Retinal pigment epithelial cell (primary cell): ENCODE measurements at regions not wholly inside any gene's neighbourhood (a gene's known extent, or its start where the extent isn't known, plus 50 kb on each side); places are given as distances from the start of the nearest gene placed in this dataset.

Experiments used
- DNase-seq: peaks from one replicate; pipeline ENCODE4 v3.0.0-alpha.2; 2010; ENCODE audit warnings: low read depth
- H3K4me3 ChIP-seq: 2 replicates; pipeline ENCODE4 v1.5.1; 2011; ENCODE audit warnings: mild to moderate bottlenecking, low read length, control low read depth, moderate library complexity
- TF ChIP-seq, protein P1 (sequence below): conservative IDR thresholded peaks from 2 replicates; pipeline ENCODE4 v1.5.1; 2011; ENCODE audit warnings: low read depth, low read length, control low read depth, inconsistent platforms

DNA sequence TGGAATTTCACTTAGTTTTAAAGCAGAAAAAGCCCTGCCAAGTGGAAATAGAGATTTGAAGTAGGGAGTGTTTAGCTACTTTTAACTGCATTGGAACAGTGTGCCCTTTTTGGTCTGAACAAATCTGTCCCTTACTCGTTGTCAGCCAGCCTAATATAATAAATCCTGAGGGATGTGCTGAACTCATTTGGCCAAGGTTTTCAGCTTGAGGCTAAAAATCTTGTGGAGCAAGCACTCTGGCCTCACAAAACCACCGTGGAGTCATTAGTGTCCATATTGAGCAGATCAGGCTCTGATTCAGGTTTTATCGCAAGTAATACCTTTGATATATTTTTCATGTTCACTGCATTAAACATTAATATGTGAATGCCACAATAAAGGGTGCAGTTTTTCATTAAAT lies 383.5 kb downstream of the FRK start:
- no peak overlapping the region for H3K4me3 ChIP-seq
- TF ChIP-seq, protein P1, sequence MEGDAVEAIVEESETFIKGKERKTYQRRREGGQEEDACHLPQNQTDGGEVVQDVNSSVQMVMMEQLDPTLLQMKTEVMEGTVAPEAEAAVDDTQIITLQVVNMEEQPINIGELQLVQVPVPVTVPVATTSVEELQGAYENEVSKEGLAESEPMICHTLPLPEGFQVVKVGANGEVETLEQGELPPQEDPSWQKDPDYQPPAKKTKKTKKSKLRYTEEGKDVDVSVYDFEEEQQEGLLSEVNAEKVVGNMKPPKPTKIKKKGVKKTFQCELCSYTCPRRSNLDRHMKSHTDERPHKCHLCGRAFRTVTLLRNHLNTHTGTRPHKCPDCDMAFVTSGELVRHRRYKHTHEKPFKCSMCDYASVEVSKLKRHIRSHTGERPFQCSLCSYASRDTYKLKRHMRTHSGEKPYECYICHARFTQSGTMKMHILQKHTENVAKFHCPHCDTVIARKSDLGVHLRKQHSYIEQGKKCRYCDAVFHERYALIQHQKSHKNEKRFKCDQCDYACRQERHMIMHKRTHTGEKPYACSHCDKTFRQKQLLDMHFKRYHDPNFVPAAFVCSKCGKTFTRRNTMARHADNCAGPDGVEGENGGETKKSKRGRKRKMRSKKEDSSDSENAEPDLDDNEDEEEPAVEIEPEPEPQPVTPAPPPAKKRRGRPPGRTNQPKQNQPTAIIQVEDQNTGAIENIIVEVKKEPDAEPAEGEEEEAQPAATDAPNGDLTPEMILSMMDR, result no peak
- no peak for DNase-seq

DNA sequence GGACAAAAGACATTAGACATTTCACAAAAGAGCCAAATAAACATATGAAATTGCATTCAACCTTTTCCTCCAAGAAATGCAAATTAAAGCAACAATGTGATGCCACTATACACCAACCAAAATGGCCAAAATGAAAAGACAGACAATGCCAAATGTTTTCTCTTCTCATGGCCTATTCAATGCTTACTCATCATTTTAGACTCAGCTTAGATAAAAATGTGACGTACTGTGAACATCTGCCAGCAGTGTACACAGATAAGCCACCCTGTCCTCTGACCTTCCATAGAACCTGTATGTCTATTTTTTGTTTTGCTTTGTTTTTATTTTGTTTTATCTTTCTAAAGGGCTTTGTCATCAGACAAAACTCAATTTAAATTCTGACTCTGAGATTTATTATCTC lies 385.2 kb downstream of the FRK start:
- TF ChIP-seq, protein P1, result no peak
- no peak for DNase-seq

DNA sequence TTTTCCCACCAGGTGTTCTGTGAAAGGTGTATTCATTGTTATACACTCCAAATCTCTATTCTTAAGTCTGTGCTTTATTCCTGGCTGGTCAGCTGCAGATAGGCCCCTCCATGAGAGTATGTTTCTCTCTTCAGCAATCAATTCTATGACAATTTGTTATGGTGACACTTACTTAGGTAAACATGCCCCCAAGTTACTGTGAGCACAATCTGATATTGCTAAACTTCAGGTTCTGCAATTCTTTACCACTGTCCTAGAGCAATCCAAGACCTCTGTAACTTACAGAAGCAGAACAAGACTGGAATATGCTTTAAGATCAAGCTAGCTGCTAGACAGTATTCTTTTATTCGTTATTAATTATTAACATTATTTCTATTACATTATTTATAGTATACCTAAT lies 391.9 kb downstream of the FRK start:
- H3K4me3 ChIP-seq, result no peak overlapping the region
- no peak for DNase-seq
- TF ChIP-seq, protein P1, result no peak

More for the DNA sequence above, 385.2 kb downstream of the FRK start:
- H3K4me3 ChIP-seq, result no peak overlapping the region

DNA sequence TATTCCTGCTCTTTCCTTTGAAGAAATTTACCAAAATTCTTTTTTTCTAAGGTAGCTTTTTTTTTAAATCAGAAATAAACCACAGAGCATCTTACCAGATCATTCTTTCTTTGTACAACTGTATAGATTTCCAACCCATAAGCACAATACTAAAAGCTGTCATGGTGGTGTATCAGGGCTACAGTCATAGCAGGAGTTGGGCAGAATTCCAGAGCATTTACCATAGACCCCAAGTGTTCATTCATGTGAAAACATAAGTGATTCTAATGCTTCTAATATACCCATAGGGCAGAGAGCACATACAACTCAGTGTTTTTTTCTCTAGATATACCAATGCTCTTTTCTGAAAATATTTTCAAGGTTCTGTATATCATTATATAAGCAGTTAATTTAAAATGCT lies 392.5 kb downstream of the FRK start:
- DNase-seq, result peak; percentile 29
- no peak overlapping the region for H3K4me3 ChIP-seq
- TF ChIP-seq, protein P1, result no peak

DNA sequence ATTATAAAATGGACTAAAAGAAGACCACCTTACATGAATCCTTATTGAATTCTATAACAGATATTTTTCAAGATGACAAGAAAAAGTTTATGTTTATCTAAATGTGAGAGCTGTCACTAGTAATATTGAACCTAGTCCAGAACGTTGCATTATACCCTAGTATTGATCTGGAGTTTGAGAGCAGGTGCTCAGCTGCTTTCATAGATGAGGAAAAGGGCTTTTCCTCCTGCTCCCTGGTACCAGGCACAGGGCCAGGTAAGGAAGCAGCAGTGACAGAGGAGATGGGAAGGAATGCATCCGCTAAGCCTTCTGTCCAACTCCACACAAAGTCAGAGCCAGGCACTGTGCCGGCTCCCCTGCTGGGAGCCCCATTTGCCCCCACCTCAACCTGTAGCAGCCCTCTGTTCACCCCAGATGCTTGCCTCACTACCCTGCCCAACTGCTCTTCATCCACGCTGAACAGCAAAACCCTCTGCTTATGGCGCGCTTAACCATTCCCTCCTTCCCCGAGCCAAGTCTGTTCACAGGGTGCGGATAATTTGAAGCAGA lies 393.1 kb downstream of the FRK start:
- DNase-seq, result no peak
- H3K4me3 ChIP-seq, result no peak overlapping the region
- TF ChIP-seq, protein P1, result no peak

DNA sequence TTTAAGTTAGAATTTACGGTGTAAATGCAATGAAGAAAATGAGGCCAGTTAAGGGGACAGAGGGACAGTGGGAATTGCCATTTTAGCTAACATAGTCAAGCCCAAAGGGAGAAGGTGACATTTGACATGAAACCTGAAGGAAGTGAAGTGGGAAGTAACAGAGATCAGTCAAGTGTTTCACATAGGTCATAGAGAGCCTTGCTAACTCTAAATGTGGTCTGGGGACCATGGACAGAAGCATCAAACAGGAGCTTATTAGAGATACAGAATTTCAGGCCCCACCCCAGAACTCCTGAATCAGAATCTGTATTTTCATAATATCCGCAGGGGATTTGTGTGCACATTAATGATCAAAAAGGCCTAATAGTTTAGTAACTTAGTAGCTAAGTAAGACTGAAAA lies 393.7 kb downstream of the FRK start:
- no peak overlapping the region for H3K4me3 ChIP-seq
- TF ChIP-seq, protein P1, result no peak
- DNase-seq, result no peak

DNA sequence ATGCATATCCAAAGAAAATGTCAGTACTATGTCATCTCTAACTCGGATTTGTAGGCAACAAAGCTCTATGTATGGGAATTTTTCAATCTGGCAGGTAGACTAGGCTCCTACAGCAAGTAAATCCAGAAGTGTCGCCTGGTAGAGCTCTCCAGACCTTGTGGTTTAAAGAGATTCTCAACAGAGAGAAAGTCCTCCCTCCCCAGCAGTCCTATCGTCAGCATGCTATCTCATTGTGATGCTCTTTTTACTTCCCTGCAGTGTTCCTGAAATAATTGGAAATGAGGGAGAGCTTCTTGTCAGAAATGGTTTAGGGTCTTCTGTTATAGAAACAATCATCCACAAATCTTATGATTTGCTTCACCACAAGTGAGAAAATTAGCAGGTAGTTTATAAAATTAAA lies 395.4 kb downstream of the FRK start:
- no peak overlapping the region for H3K4me3 ChIP-seq
- no peak for DNase-seq
- TF ChIP-seq, protein P1, result no peak
